ENCODE measurements at regions not wholly inside any gene's neighbourhood (a gene's known extent, or its start where the extent isn't known, plus 50 kb on each side); places are given as distances from the start of the nearest gene placed in this dataset.

DNA sequence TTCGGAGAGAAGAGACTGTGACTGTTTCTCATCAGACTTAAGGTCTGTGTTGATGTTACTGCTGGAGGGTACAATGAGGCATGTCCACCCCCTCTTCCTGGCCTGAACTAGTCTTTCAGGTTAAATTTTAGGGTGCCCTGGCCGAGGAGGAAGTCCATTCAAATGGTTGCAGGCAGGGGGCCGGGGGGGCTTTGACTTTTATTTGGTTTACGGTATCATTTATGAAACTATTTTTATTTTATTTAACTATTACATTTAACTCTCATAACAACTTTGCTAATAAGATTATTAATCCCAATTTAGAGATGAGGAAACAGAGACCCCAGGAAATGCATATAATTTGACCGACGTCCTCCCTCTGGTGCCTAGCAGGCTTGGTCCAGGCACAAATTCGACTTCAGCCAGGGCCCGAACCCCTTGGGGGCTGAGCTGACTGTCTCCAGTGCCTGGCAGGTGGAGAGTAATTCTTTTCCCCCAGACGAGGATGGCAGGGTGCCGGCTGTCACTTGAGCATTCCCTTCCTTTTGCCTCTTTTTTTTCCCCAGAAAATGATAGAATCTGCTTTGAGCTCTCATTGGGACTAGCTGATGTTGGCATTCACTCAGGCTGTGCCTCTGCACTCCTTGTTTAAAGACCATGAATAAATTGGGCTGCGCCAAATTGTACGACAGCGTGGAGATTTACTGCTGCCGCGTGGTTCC, 255.3 kb upstream of the SALL3 start:
- DNase-seq (ENCODE audit: low read depth): no peak
- H3K9me3 ChIP-seq (ENCODE audit: control insufficient read depth, low read length): no peaks in the 10 kb centered on the region
- H3K4me3 ChIP-seq (ENCODE audit: low read length): no peak overlapping the region
- H3K4me1 ChIP-seq (ENCODE audit: control insufficient read depth, insufficient read depth, low read length): no peaks in the 10 kb centered on the region
- H3K36me3 ChIP-seq (ENCODE audit: control insufficient read depth, insufficient read depth, low read length, severe bottlenecking): no peaks in the 10 kb centered on the region
- H3K27me3 ChIP-seq (replicated peaks; ENCODE audit: control insufficient read depth, insufficient read depth, low read length): no peaks in the 10 kb centered on the region
- no peak overlapping the region for H3K9ac ChIP-seq (ENCODE audit: low read length)

DNA sequence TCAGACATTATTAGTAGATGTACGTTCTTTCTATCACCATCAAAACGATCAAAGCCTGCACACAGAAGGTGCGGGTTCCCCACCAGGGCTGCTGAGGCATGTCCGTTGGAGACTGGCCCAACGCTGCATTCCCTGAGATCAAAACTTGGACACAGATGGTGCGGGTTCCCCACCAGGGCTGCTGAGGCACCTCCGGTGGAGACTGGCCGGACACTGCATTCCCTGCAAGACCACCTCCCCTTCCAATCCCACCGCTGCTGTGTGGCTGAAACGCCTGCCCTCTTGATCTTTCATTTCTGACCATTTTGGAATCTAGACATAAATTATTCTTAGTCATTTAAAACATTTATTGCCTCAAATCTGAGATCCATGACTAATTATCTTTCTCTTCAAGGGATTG, 254.2 kb upstream of the SALL3 start:
- no peaks in the 10 kb centered on the region for H3K36me3 ChIP-seq (ENCODE audit: control insufficient read depth, insufficient read depth, low read length, severe bottlenecking)
- no peaks in the 10 kb centered on the region for H3K9me3 ChIP-seq (ENCODE audit: control insufficient read depth, low read length)
- no peak overlapping the region for H3K4me3 ChIP-seq (ENCODE audit: low read length)
- no peak for DNase-seq (ENCODE audit: low read depth)
- no peaks in the 10 kb centered on the region for H3K4me1 ChIP-seq (ENCODE audit: control insufficient read depth, insufficient read depth, low read length)
- no peak overlapping the region for H3K9ac ChIP-seq (ENCODE audit: low read length)
- H3K27me3 ChIP-seq (replicated peaks; ENCODE audit: control insufficient read depth, insufficient read depth, low read length): no peaks in the 10 kb centered on the region

DNA sequence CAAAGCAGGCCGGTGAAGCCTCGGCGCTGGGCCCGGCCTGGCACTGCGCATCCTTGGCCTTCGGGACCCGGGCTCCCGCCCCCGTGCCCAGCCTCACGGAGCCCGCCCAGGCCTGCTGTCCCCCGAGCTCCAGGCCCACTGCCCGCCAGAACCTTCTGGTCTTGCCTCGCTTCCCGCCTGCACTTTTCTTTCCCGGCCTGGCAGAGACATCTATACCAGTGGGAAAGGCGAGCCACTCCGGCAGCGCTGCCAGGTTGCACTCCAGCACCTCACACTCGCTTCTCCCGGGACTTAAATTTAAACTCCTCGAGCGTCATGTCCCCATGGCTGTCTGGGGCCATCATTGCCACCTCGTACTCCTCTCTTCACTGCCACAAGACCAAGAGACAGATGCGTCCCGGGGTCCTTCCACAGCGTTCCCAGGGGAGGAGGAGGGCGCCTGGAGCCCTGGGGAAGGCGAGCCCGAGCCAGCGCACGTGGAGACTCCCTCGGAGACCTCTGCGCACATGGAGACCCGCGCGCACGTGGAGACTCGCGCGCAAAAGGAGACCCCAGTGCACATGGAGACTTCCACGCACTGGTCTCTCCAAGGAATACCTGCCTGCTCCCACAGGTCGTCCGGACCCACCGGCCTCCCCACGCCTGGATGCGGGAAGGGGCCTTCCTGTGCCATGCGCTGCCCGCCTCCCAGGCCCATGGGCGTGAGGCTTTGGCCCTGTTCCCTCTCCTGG, 253.1 kb upstream of the SALL3 start:
- H3K9me3 ChIP-seq (ENCODE audit: control insufficient read depth, low read length): no peaks in the 10 kb centered on the region
- H3K9ac ChIP-seq (ENCODE audit: low read length): no peak overlapping the region
- no peak for DNase-seq (ENCODE audit: low read depth)
- H3K4me3 ChIP-seq (ENCODE audit: low read length): no peak overlapping the region
- H3K36me3 ChIP-seq (ENCODE audit: control insufficient read depth, insufficient read depth, low read length, severe bottlenecking): no peaks in the 10 kb centered on the region
- H3K4me1 ChIP-seq (ENCODE audit: control insufficient read depth, insufficient read depth, low read length): no peaks in the 10 kb centered on the region
- H3K27me3 ChIP-seq (replicated peaks; ENCODE audit: control insufficient read depth, insufficient read depth, low read length): no peaks in the 10 kb centered on the region

DNA sequence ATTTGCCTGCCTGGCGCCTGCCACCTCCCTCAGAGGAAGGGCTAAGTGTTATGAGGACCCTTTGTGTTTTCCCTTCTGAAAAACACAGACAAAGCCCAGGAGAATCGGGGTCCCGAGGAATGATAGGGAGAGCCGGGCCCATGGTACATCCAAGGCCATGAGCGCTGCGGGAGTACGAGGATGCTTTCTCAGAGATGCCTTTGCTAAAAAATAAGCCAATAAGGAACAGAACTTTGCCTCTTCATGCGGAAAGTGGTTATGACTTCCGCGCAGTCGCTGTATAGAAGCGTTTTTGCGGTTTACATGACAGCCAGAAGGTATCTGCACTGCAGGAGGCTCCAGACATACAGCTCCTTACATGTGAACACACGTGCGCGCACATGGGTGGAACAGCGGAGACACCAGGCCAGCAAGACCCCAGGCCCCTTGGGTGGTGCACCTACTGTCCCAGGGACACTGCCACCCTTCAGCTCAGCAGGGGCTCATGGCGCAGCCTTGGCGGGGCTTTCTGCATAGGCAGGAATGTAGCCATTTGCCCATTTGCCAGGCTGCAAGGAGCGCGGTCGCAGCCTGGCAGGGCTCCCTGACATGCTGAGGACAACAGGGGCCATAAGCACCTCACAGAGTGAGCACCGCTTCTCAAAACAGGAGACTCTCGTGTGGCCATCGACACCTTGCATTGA, 252.4 kb upstream of the SALL3 start:
- Histone ChIP-seq H3K4me1 (ENCODE audit: control insufficient read depth, insufficient read depth, low read length) (no peaks in the 10 kb centered on the region), H3K9me3 (ENCODE audit: control insufficient read depth, low read length) (no peaks in the 10 kb centered on the region), H3K9ac (ENCODE audit: low read length) (no peak overlapping the region), H3K4me3 (ENCODE audit: low read length) (no peak overlapping the region), H3K36me3 (ENCODE audit: control insufficient read depth, insufficient read depth, low read length, severe bottlenecking) (no peaks in the 10 kb centered on the region), H3K27me3 (replicated peaks; ENCODE audit: control insufficient read depth, insufficient read depth, low read length) (no peaks in the 10 kb centered on the region)
- DNase-seq (ENCODE audit: low read depth): no peak

DNA sequence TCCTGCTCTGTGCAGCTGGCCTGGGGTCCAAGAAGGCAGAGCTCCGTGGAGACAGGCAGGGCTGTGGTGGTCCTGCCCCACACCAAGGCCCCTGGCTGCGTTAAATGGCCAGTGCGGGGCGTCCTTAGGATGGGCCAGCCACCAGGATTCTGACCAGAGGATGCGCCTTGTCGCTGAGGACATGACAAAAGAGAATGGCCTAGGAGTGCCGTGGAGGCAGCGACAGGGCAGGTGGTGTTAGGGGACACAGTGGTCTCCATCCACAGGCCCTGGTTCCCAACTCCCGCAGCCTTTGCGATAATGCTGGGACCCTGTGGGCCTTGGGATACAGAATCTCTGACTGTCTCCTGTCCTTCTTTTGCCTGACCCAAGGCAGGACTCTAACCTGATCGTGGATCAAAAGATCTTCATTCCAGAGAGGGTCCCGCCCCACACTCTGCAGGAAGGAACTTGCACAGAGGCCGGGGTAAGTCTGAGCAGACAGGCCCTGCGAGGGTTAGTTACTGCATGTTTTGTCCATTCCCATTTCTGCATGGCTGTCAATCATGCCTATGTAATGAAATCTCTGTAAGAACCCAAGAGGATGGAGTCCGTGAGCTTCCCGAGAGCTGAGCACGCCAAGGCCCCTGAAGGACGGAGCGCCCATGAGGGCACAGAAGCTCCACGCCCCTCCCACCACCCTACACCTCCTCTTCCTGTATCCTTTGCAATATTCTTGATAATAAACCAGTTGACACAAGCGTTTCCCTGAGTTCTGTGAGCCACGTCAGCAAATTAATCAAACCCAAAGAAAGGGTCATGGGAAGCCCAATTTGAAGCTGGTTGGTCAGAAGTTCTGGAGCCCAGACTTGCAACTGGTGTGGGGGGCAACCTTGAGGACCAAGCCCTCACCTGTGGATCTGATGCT, 251.5 kb upstream of the SALL3 start:
- DNase-seq (ENCODE audit: low read depth): no peak
- Histone ChIP-seq H3K4me1 (ENCODE audit: control insufficient read depth, insufficient read depth, low read length) (no peaks in the 10 kb centered on the region), H3K4me3 (ENCODE audit: low read length) (no peak overlapping the region), H3K9me3 (ENCODE audit: control insufficient read depth, low read length) (no peaks in the 10 kb centered on the region), H3K36me3 (ENCODE audit: control insufficient read depth, insufficient read depth, low read length, severe bottlenecking) (no peaks in the 10 kb centered on the region), H3K9ac (ENCODE audit: low read length) (no peak overlapping the region), H3K27me3 (replicated peaks; ENCODE audit: control insufficient read depth, insufficient read depth, low read length) (no peaks in the 10 kb centered on the region)

DNA sequence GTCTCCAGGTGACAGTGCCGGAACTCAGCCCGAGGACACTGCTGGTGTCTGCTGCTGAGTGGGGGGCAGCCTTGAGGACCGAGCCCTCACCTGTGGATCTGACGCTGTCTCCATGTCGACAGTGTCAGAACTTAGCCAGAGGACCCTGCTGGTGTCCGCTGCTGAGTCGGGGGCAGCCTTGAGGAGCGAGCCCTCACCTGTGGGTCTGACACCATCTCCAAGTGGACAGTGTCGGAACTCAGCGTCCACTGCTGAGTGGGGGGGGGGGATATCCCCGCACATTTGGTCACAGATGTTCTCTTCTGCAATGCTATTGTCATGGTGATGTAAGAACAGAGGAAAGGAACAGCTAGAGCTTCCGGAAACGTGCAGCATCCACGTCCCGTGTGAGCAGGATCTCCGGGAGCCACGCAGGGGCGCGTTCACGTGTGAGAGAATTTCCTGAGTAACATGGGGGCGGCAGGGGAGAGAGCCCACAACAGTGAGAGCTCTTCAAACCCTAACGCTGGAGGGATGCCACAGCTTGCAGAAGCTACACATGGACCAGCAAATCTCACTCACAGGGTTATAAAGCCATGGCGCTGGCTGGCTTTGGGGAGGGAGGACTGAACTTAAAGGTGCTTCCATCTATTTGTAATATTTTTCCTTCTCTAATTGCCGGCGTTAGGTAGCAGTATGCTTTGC, 250.7 kb upstream of the SALL3 start:
- Histone ChIP-seq H3K4me1 (ENCODE audit: control insufficient read depth, insufficient read depth, low read length) (no peaks in the 10 kb centered on the region), H3K4me3 (ENCODE audit: low read length) (no peak overlapping the region), H3K9me3 (ENCODE audit: control insufficient read depth, low read length) (no peaks in the 10 kb centered on the region), H3K36me3 (ENCODE audit: control insufficient read depth, insufficient read depth, low read length, severe bottlenecking) (no peaks in the 10 kb centered on the region), H3K9ac (ENCODE audit: low read length) (no peak overlapping the region), H3K27me3 (replicated peaks; ENCODE audit: control insufficient read depth, insufficient read depth, low read length) (no peaks in the 10 kb centered on the region)
- no peak for DNase-seq (ENCODE audit: low read depth)

DNA sequence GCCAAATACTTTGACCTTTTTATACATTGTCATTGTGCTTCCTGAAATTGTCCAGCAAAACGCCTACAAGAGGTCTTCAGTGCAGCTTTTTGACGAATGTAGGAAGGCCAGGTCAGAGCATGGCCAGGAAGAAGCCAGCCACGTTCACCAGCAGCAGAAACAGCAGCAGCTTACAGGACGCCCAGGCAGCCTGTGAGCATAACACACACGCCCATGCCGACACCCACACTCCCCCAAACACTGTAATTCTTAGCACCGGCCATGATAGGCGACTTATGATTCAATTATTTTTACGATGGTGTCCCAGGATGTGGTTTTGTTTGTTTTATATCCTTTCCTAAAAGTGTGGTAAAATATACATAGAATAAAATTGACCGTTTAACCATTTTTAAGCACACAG, 249.1 kb upstream of the SALL3 start:
- no peak for DNase-seq (ENCODE audit: low read depth)
- no peaks in the 10 kb centered on the region for H3K4me1 ChIP-seq (ENCODE audit: control insufficient read depth, insufficient read depth, low read length)
- H3K9ac ChIP-seq (ENCODE audit: low read length): no peak overlapping the region
- H3K27me3 ChIP-seq (replicated peaks; ENCODE audit: control insufficient read depth, insufficient read depth, low read length): no peaks in the 10 kb centered on the region
- no peak overlapping the region for H3K4me3 ChIP-seq (ENCODE audit: low read length)
- no peaks in the 10 kb centered on the region for H3K36me3 ChIP-seq (ENCODE audit: control insufficient read depth, insufficient read depth, low read length, severe bottlenecking)
- no peaks in the 10 kb centered on the region for H3K9me3 ChIP-seq (ENCODE audit: control insufficient read depth, low read length)

DNA sequence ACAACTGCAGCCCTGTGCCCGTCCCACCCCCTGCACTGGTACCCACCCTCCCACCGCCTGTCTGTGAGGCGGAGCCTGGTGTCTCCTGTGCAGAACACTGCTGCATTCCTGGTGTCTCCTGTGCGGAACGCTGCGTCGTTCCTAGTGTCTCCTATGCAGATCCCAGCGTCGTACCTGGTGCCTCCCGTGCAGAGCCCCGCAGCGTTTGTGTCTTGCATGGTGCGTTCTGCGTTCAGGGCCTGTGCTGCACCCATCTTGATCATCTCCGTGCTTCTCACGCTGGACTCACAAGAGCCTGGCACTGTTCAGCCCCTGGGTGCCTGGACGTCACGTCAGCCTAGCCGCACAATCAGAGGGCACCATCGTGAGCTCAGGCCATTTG, 248.6 kb upstream of the SALL3 start:
- H3K36me3 ChIP-seq (ENCODE audit: control insufficient read depth, insufficient read depth, low read length, severe bottlenecking): no peaks in the 10 kb centered on the region
- H3K9me3 ChIP-seq (ENCODE audit: control insufficient read depth, low read length): no peaks in the 10 kb centered on the region
- no peaks in the 10 kb centered on the region for H3K4me1 ChIP-seq (ENCODE audit: control insufficient read depth, insufficient read depth, low read length)
- no peak overlapping the region for H3K9ac ChIP-seq (ENCODE audit: low read length)
- H3K4me3 ChIP-seq (ENCODE audit: low read length): no peak overlapping the region
- DNase-seq (ENCODE audit: low read depth): no peak
- no peaks in the 10 kb centered on the region for H3K27me3 ChIP-seq (replicated peaks; ENCODE audit: control insufficient read depth, insufficient read depth, low read length)

DNA sequence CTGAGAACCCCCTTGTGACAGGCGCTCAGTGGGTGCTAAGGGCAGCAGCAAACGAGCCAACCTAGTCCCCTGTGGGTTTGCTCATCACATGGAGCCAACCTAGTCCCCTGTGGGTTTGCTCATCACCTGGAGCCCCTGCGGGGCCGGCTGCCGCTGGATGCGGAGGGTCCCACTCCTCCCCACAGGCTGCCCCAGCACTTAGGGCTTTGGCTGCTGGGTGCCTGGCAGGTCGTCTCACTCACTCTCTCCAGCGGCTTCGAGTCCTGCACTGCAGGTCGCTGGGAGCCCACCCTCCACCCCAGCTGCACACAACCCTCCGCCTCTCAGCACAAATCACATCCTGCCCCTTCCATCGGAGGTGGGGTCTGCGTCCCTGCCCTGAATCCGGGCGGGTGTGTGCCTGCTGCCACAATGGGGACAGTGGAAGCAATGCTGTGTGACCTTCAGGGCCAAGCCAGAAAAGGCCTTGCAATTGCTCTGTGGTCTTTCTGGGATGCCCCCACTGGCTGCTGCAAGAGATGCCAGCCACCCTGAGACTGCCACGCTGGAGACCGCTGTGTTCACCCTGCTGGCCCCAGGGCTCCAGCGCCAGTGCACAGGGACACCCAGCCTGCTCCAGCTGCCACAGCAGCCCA, 248.1 kb upstream of the SALL3 start:
- H3K4me3 ChIP-seq (ENCODE audit: low read length): no peak overlapping the region
- H3K9me3 ChIP-seq (ENCODE audit: control insufficient read depth, low read length): no peaks in the 10 kb centered on the region
- DNase-seq (ENCODE audit: low read depth): no peak
- no peaks in the 10 kb centered on the region for H3K36me3 ChIP-seq (ENCODE audit: control insufficient read depth, insufficient read depth, low read length, severe bottlenecking)
- no peaks in the 10 kb centered on the region for H3K27me3 ChIP-seq (replicated peaks; ENCODE audit: control insufficient read depth, insufficient read depth, low read length)
- H3K9ac ChIP-seq (ENCODE audit: low read length): no peak overlapping the region
- H3K4me1 ChIP-seq (ENCODE audit: control insufficient read depth, insufficient read depth, low read length): no peaks in the 10 kb centered on the region
